ENCODE measurements at regions not wholly inside any gene's neighbourhood (a gene's known extent, or its start where the extent isn't known, plus 50 kb on each side); places are given as distances from the start of the nearest gene placed in this dataset.

GRCh38 chr14:34275530-34275929 lies 186.5 kb downstream of the SPTSSA start:
- TF ChIP-seq TEAD4 (IDR thresholded peaks at IDR 0.05) (no peak), ZBTB7A (IDR thresholded peaks at IDR 0.05; ENCODE audit: low read depth) (no peak), USF1 (IDR thresholded peaks at IDR 0.05) (no peak), CREB1 (IDR thresholded peaks at IDR 0.05; ENCODE audit: low read depth) (no peak), RAD21 (IDR thresholded peaks at IDR 0.05; ENCODE audit: low read depth) (no peak), NFIC (IDR thresholded peaks at IDR 0.05) (no peak)

- TF ChIP-seq EGR1 (IDR thresholded peaks at IDR 0.05): no peak
- no peak for TF ChIP-seq REST (IDR thresholded peaks at IDR 0.05; ENCODE audit: low read depth)
- no peak for TF ChIP-seq ZBTB7A (IDR thresholded peaks at IDR 0.05; ENCODE audit: low read depth)
- no peak for TF ChIP-seq TEAD4 (IDR thresholded peaks at IDR 0.05)
- TF ChIP-seq TCF12 (IDR thresholded peaks at IDR 0.05; ENCODE audit: low read depth): no peak
- TF ChIP-seq USF1 (IDR thresholded peaks at IDR 0.05): no peak
- TF ChIP-seq NFIC (IDR thresholded peaks at IDR 0.05): no peak
- TF ChIP-seq CREB1 (IDR thresholded peaks at IDR 0.05; ENCODE audit: low read depth): no peak
- TF ChIP-seq CEBPB (IDR thresholded peaks at IDR 0.05): no peak
- no peak for TF ChIP-seq FOXM1 (IDR thresholded peaks at IDR 0.05; ENCODE audit: borderline replicate concordance, low read depth)
- TF ChIP-seq MAX (IDR thresholded peaks at IDR 0.05): no peak
Observed at GRCh38 chr14:34275078-34275477, 187.0 kb downstream of the SPTSSA start.

GRCh38 chr14:34270361-34270760 lies 191.7 kb downstream of the SPTSSA start:
- no peak for TF ChIP-seq EGR1 (IDR thresholded peaks at IDR 0.05)
- no peak for TF ChIP-seq CREB1 (IDR thresholded peaks at IDR 0.05; ENCODE audit: low read depth)
- no peak for TF ChIP-seq CEBPB (IDR thresholded peaks at IDR 0.05)
- TF ChIP-seq EP300 (IDR thresholded peaks at IDR 0.05; ENCODE audit: borderline replicate concordance): no peak
- TF ChIP-seq RAD21 (IDR thresholded peaks at IDR 0.05; ENCODE audit: low read depth): no peak
- TF ChIP-seq ZBTB7A (IDR thresholded peaks at IDR 0.05; ENCODE audit: low read depth): no peak
- no peak for TF ChIP-seq NFIC (IDR thresholded peaks at IDR 0.05)
- no peak for TF ChIP-seq TEAD4 (IDR thresholded peaks at IDR 0.05)

GRCh38 chr14:34266344-34266743 lies 195.7 kb downstream of the SPTSSA start:
- no peak for TF ChIP-seq TCF12 (IDR thresholded peaks at IDR 0.05; ENCODE audit: low read depth)
- no peak for TF ChIP-seq EGR1 (IDR thresholded peaks at IDR 0.05)
- TF ChIP-seq REST (IDR thresholded peaks at IDR 0.05; ENCODE audit: low read depth): no peak
- no peak for TF ChIP-seq MAX (IDR thresholded peaks at IDR 0.05)
- TF ChIP-seq YY1 (IDR thresholded peaks at IDR 0.05; ENCODE audit: low read depth): no peak
- no peak for TF ChIP-seq EP300 (IDR thresholded peaks at IDR 0.05; ENCODE audit: borderline replicate concordance)
- TF ChIP-seq TAF1 (IDR thresholded peaks at IDR 0.05; ENCODE audit: low read depth): no peak
- TF ChIP-seq TEAD4 (IDR thresholded peaks at IDR 0.05): no peak
- TF ChIP-seq USF1 (IDR thresholded peaks at IDR 0.05): no peak
- no peak for TF ChIP-seq CREB1 (IDR thresholded peaks at IDR 0.05; ENCODE audit: low read depth)
- no peak for TF ChIP-seq RAD21 (IDR thresholded peaks at IDR 0.05; ENCODE audit: low read depth)
- TF ChIP-seq NFIC (IDR thresholded peaks at IDR 0.05): no peak
- TF ChIP-seq CEBPB (IDR thresholded peaks at IDR 0.05): no peak
- no peak for TF ChIP-seq ZBTB7A (IDR thresholded peaks at IDR 0.05; ENCODE audit: low read depth)

- TF ChIP-seq TEAD4 (IDR thresholded peaks at IDR 0.05) (no peak), EP300 (IDR thresholded peaks at IDR 0.05; ENCODE audit: borderline replicate concordance) (no peak), TAF1 (IDR thresholded peaks at IDR 0.05; ENCODE audit: low read depth) (no peak), FOXM1 (IDR thresholded peaks at IDR 0.05; ENCODE audit: borderline replicate concordance, low read depth) (no peak), REST (IDR thresholded peaks at IDR 0.05; ENCODE audit: low read depth) (no peak), RAD21 (IDR thresholded peaks at IDR 0.05; ENCODE audit: low read depth) (no peak)
Observed at GRCh38 chr14:34262127-34262910, 199.7 kb downstream of the SPTSSA start.
